ENCODE measurements at regions not wholly inside any gene's neighbourhood (a gene's known extent, or its start where the extent isn't known, plus 50 kb on each side); places are given as distances from the start of the nearest gene placed in this dataset.

DNA sequence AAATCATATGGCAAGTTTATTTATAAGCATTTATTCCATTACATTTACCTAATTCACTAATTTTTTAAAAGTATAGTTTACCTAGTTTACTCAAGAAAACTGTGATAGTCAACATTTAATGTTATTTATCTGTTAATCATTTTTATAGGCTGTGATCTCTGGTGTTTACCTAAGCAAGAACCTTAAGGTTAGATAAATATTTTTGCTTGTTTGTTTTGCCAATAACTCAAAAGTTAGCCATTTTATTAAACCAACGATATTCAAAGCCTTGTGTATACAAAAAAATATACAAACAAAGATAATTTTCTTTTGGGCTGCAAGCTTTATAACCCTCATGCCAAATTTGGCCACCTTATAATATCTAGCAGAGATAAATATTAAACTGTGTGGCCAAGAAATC is 157.3 kb downstream of the SLCO1B3 start:
- TF ChIP-seq CTCF (IDR thresholded peaks at IDR 0.05 in 8 of 11, conservative IDR thresholded peaks at IDR 0.05 in 3 of 11): no peak
- no peak for TF ChIP-seq POLR2A (IDR thresholded peaks at IDR 0.05)
- no peak for TF ChIP-seq POLR2AphosphoS5 (IDR thresholded peaks at IDR 0.05)

All from spleen (tissue), 7 donors.